ENCODE measurements at regions not wholly inside any gene's neighbourhood (a gene's known extent, or its start where the extent isn't known, plus 50 kb on each side); places are given as distances from the start of the nearest gene placed in this dataset.

DNA sequence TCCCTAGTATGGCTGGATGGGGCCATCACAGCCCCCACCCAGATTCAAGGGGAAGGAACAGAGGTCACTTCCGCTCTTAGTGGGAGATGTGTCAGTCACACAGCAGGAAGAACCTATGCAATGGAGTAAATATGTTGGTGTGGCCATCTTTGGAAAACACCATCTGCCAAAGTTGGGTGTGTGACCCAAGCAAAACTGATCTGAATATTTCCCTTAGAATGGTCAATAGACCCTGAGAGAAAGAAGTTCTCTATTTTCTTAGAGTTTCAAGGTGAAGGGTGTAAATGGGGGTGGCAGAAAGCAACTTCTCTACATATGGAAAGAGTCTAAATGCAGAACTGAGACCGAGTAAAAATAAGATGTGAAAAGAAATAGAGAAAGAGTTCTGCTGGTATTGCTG is 212.7 kb downstream of the ESM1 start:
- no peak for DNase-seq (ENCODE audit: low spot score)

DNA sequence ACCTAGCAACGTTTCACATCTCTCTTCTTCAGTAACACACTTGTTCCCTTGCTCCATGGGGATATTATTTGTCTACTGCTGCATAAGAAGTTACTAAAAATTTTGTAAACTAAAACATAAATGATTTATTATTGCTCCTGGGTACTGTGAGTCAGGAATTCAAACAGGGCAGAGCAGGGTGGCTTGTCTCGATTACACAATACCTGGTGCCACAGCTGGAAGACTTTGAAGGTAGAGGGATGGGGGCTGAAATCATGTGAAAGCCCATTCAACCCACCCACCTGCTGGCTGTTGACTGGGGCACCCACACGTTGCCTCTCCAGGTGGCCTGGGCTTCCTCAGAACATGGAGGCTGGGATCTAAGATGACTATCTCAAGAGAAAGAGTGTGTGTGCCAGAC is 213.2 kb downstream of the ESM1 start:
- no peak for DNase-seq (ENCODE audit: low spot score)

DNA sequence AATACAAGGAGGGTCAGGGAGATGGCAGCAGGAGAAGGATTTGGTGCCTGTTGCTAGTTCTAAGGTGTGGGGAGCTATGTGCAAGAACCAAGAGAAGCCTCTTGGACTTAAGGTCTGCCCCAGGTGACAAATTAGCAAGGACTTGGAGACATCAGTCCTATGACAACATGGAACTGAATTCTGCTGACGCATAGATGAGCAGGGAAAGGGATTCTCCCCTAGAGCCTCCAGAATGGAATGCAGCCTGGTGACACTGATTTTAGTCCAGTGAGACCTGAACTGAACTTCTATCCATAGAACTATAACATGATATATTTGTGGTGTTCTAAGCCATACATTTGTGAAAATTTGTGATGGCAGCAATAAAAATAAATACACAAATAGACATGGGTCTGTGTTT is 215.6 kb downstream of the ESM1 start:
- no peak for DNase-seq (ENCODE audit: low spot score)

DNA sequence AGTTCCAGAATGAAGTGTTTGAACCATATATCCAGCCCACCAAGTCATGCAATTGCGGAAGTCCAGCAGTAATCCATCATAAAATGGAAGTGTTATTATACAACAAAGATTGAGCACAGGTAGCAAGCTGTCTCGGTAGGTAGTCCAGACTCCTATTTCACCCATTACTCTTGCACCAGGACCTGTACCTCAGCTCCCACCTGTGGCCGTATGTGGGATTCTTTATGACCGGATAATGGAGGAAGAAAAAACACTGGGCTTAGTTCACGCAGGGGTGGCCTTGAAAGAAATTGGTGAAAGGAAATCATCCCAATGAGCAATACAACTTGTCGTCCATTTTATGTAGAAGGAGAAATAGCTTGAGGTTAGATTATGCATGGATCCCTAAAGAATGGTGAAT is 216.3 kb downstream of the ESM1 start:
- DNase-seq (ENCODE audit: low spot score) = no peak

DNA sequence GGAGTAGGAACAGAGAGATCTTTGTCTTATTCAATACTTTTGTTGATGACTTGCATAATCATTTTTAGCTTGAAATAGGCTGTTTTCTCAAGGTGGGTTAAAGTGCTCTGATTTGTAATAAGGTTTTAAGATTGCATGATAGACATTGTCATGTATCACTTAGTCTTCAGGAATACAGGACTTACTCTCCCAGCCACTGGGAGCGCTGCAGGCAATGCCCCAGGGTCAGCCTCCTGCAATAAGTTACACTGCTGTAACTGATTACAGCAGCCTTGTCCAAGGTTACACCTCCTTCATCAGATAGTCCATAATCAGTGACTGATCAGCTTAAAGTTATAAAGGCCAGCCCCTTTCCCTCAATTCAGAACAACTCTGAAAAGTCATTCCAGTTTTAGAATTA is 218.6 kb downstream of the ESM1 start:
- no peak for DNase-seq (ENCODE audit: low spot score)

DNA sequence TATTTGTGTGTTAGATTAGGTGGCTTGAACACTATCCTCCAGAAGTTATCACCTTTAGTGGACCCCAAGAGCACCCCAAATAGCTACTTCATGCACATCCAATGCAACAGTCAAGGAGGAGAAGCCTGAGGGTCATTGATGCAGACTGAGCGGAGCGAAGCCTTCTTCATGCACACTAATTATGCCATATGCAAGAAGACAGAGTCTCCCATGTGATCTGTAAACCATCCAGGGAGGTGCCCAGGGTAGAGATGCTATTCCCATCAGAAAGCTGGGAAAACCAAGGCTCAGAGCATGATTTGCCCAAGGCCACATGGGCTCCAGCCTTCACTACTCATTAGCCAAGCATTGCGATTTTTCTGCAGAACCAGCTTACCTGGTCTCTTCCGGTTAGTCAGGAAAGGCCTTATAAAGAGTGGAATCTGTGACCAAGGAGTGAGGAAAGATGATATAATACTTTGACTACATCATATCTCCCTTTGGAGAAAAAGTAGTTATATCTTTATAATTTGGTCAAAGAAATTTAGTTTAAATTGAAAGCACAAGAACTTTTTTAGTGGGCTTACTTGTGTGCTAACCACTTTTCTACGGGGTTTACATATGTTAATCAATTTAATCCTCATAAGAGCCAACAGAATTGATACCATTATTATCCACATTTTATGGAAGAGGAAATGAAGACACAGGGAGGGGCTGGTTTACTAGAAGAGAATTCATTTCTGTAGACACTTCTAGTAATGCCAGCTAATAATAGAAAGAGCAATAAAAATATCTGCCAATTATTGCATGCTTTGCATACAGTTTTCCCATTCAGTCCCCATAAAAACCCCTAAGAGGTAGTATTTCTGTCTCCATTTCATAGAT is 220.0 kb downstream of the ESM1 start:
- DNase-seq (ENCODE audit: low spot score) = no peak

DNA sequence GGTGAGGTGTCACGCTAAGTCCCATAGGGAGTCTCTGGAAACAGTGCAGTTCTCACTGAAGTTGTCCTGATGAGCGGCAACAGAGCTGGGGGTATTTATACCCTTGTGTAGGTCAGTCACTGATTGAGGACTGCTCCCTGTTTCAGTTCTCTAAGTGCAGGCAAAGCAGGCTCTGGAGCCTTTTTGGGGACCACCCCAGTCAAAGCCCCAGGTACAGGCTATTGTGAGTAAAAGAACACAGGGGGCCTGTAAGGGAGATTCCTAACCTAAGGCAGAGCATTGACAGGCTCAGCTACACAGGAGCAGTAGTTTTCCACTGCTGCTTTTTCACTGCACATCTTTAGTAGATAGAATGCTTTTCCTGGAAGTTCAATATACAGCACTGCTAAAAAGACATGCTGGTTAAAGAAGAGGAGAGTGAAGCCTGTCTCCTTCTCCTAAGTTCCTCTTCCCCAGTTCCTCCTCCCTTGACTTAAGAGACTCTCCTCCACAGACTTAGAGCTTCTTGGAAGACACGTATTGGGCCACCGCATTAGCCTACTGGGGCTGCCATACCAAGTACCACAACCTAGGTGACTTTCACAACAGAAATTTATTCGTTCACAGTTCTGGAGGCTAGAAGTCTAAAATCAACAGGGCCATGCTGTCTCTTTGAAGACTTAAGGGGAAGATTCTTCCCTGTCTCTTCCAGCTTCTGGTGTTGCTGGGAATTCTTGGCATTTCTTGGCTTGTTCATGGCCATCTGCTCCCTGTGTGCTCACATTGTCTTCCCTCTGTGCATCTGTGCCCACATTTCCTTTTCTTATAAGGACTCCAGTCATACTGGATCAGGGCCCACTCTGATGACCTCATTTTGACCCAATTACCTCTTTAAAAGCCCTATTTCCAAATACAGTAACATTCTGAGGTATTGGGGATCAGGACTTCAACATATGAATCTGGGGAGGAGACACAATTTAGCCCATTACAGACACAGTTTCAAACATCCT is 221.0 kb downstream of the ESM1 start:
- DNase-seq (ENCODE audit: low spot score) = no peak

DNA sequence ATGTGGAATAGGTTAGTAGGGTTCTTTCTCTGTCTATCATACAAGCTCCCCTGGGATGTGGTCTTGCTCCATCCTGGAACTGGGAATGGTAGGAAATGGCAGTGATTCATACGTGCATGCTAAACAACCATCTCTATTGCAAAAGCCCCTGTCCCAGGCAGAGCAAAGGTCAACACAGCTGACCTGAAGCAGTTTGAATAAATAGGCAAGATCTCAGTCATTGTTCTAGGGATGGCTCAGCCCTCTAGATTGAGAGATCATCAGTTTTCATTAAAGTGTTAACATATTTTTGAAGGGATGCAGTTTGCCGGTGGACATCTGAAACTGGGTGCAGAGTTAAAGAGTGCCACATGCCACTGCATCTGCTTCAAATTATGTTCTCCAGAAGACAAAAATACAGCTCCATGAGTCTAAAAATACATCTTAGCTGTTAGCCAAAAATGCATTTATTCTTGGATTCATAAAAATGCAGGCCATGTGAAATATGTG is 224.1 kb downstream of the ESM1 start:
- no peak for DNase-seq (ENCODE audit: low spot score)

DNA sequence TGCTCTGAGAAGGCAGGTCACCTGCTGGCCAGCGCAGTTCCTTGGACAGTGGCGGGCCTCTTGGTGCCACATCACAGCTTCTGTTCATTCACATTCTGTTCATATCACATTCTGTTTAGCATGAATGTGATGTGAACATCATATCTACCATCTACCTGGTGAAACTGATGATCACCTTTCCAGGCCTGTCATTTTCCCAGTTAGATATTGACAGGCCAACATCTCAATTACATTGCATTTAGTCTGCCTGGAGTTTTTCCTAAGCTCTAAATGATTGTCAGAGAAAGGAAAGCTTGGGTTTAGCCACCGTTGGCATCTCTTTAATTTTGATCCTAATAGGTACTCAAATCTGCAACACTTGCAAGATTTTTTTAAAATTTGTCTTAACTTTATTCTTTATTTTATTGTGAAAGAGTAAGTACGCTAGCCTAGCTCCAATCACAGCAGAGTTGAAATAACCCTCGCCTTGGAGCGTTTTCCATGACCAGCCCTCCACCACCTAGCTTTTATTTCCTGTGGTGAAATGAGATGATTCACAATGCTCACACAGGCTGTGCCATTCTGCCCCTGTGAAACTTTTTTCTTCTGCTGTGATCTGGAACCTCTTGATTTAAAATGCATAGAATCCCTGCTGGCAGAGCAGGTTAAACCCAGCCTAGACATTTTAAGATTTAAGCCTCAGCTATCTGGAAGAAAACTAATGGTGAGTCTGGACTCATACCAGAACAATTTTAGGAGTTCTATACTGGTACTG is 225.0 kb downstream of the ESM1 start:
- no peak for DNase-seq (ENCODE audit: low spot score)

DNA sequence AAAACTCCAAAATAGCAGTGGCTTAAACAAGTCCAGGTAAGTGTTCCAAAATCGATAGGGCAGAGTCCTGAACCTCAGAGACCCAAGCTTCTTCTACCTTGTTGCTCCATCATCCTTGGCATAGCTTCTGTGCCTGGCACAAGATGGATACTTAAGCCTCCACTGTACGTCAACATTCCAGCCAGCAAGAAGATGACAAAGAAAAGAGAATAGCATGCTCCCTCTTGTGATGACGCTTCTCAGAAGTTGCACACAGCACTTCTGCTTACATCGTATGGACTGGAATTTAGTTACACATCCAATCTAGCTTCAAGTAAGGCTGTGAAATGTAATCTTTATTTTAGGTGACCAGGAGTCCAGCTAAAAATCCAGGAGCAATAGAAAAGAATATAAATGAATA is 227.4 kb downstream of the ESM1 start:
- no peak for DNase-seq (ENCODE audit: low spot score)

DNA sequence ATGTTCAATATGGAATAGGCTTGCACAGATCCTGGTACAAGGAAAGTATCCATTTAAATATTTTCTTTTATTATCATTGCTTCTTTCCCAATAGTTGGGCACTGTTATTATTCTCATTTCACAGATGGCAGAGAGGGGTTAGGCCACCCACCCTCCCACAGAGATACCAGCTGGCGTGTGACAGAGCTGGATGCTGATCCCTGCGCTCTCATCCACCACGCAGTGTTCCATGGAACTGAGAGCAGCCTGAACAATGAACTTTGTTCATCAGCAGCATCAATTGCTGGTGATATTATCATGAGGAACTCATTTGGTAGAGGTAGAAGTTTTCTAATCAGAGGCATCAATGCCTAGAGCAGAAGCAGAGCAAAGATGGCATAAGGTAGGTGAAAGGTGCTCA is 227.9 kb downstream of the ESM1 start:
- DNase-seq (ENCODE audit: low spot score) = no peak

DNA sequence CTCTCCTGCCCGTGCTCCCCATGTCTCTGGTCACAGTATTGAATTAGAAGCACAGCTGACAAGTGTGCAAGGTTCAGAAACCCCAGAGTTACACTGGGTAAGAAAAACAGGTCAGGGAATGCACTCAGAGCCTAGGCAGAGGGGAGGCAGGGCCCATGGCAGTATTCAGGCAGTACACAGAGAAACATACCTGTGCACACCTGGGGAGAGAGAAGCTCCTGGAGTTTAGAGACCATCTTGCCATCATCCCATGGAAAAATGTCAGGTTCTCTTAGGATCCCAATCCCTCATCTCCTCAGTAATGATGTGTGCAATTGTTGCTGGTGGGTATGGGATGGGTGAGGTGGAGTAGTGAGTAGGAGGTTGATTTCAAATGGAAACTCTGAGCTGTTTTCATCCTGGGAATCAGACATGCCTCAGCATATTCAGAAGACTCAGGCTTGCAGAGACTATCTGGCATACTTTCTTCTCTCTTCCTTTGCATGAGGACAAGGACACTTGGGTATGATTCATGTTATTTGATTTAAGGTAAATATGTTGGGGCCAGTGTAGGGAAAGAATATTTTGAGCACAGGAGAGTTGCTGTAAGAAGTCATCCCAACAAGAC is 228.5 kb downstream of the ESM1 start:
- no peak for DNase-seq (ENCODE audit: low spot score)

DNA sequence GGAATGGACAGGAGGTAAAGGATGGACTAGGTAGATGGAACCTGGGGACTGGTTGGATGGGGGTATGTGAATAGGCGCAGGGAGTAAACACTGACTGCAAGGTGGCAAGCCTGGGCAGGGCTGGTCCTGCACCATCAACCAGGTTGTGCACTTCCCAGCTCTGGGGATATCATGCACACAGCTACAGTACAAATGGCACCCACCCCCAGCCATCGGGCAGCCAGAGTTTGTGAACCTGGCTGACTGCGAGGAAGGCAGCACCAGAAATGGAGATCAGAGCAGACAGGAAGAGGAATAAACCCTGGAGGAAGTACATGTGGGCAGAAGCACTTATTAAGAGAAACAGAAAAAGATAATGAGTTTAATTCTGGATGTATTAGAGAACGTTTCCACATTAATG is 229.1 kb downstream of the ESM1 start:
- no peak for DNase-seq (ENCODE audit: low spot score)

DNA sequence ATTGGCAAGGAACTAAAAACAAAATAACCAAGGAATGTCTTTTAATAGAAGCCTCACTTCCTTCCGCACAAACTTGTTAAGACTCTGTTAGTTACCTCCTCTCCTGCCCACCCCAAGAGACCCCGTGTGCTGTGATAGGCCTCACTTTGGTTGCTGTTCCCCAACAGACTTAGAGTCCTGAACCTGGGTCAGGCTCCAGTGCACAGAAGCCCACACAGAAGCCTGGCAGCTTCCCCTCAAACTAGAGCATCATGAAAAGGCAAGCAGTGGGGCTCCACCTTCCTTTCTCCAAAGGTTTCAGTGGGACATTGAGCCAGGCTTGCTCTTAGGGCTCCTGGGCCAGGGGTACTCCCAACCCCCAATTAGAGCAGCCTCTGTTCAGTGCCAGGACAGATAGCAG is 230.5 kb downstream of the ESM1 start:
- DNase-seq (ENCODE audit: low spot score) = no peak

DNA sequence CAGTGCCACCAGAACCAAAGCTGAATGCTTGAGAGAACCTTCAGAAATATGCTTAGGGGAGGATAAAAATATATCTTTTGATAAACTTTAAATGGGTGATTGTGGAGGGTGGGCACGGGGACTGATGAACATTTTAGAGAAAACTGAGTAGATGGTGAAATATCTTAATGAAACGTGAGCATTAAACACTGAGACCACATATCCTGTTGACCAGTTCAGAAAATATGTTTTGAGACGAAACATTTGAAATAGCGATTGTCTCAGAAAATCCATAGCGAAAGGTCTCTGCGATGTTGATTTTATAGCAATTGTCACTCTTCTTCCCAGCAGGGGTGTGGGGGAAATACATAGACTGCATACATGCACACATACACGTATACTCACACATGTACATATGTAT is 231.0 kb downstream of the ESM1 start:
- DNase-seq (ENCODE audit: low spot score) = no peak

DNA sequence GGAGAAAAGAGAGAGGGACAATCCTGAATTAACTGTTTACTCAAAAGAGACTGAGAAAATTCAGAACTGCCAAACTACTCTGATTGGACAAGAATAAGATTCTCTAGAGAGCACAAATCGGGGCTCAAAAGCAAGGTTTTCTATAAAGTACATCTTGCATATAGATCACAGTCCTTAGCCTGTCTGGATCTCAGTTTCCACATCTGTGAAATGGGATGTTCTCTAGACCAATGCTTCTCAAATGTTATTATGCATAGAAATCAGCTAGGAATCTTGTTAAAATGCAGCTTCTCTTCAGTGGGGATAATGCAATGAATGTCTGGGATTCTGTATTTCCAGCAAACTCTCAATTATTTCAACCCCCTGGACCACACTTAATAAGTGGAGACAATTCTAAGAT is 231.6 kb downstream of the ESM1 start:
- DNase-seq (ENCODE audit: low spot score) = no peak

DNA sequence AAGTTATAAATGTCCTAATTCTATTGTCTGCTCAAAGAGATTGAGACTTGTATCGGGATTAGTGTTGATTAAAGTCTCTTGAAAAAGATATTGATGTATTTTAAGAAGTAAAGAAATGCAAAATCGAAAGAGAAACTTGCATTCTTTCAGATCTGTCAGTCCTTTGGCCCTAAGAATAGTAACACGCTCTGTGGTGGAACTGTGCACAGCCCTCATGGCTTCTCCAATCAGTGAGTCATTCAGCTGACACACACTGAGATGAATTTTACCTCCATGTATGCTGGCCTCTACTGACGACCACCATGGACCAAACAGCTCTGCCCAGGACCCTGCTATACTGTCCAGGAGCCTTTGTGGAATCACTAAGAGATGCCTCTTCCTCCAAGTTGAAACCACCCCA is 232.4 kb downstream of the ESM1 start:
- DNase-seq (ENCODE audit: low spot score) = no peak

DNA sequence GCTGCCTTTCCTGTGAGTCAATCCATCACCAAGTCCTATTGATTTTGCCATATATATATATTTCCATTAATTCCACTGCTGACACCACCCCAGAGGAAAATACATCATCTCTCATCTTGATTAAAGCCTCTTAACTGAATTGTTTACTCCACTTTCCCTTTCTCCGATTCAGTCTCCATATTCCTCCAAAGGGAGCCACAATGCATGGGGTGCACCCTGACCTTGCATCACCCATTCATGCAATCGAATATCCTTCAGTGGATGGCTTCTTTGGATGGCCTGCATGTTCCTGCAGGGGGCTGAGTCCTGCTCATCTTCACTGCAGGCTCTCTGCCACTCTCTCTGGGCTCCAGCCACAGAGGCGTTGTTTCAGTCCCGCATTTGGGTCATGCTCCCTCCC is 231.0 kb downstream of the SNX18 start:
- no peak for DNase-seq (ENCODE audit: low spot score)

DNA sequence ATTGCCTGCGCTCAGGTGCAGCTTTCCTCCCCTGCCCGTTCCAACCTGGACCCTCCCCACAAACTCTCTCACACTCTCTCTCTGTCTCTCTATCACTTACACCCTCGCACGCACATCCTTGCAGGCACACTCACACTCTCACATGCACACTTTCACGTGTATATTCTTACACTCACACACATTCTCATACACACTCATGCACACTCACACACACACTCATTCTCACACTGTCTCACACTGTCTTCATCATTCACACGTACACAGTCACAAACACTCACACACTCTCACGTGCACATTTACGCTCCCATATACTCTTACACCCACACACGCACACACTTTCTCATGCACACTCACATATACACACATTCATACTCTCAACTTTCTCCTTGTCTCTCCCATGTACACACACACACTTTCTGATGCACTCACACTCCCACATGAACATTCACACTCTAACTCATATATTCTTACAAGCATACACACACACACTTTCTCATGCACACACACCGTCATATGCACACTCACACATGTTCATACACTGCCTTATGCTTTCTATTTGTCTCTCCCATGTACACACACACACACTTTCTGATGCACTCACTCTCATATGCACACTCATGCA is 229.3 kb downstream of the SNX18 start:
- no peak for DNase-seq (ENCODE audit: low spot score)

DNA sequence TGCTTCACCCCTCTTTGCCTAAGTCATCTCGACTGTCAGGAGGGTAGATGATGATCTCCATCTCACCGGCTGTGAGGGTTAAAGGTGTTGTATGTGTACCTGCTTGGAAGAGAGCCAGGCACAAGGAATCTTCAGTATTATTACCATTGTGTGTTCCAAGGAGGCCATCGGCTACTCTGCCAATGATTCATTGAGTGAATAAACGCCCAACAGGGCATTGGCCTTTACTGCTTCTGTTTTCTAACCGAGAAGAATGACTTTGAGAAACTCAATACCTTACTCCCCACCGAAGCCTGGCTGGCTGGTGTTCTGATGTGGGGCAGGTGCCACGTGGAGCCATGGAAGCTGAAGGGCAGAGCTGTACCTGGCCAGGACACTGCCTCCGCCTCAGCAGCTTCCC is 228.8 kb downstream of the SNX18 start:
- DNase-seq (ENCODE audit: low spot score) = no peak

DNA sequence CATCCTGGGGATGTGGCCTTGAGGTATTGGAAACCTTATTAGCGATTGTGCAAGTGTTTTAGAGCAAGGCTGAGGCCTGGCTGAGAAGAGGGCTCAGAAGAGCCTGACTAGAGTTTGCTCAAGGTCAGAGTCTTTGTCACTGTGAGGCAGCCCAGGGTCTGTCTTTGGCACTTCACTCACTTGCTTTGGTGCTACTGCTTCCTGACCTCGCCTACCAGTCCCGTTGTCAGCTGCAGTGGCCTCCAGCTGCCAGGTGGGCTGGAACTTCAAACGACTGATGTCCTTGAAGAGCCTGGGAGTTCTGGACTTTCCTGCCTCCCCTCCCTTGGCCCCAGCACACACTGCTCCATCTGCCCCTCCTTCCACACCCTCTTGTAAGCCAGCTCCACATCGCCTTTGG is 228.0 kb downstream of the SNX18 start:
- no peak for DNase-seq (ENCODE audit: low spot score)
